ENCODE measurements at regions not wholly inside any gene's neighbourhood (a gene's known extent, or its start where the extent isn't known, plus 50 kb on each side); places are given as distances from the start of the nearest gene placed in this dataset.
A peak's percentile ranks its signal among the peaks of the same experiment; 100 is the strongest.

DNA sequence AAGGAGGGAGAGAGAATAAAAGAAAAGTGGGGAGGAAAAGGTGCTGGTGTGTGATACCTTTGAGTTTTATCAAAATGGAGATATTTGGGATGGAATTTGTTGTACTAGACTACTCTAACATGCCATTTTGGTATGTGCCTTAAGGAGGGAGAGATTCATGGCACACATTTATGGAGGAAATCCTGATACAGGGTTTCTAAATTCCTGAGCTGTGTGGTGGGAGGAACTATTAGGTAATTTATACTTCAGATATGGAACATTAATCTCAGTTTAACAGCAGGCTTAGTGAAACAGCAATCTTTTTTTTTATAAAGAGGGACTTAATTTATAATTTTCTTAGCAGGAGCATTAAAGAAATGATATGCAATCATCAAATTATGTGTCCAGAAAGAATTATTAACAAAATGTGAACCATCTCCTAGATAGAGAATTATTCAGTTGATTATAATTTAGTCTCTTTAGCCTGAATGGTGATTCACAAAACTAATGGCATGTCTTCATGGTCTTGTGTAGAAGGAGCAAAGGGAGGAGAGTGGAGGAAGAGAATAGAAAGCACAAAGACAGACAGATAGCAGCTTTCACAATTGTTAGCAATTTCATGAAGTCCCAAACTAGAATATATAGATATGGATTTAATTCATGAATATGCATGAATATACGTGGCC, 301.6 kb downstream of the HLX start:
- no peak for DNase-seq (ENCODE audit: low read depth in 2 of 3, low spot score in 2 of 3)

DNA sequence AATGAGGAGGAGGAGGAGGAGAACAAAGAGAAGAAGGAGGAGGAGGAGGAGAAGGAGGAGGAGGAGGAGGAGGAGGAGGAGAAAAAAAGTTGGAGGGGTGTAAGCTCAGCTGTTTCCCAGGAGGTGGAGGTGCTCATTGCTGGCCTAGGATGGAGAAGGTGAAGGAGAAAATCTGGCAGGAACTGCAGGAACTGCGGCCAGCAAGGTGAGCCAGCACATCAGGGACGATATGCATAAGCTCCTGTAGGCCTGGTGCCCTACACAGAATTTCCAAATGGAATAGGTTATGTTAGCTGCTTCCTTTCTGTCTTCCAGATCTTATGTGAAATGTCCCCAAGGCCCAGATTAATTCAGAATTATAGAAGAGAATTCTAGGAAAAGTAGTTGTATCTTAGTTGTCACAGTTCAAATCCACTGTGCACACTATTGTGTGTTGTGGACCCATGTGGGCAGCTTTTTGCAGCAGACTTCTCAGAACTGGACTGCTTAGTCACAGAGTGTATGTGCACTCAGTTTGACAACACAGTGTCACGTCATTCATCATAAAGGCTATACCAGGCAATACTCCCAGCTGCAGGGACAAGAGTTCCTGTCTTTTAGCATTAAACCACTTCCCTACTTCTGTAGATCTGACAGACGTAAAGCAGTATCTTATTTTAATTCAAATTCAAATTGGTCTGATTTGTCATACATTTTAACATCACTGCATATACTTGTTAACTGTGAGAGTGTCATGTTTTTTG, 303.7 kb downstream of the HLX start:
- DNase-seq (ENCODE audit: low read depth in 2 of 3, low spot score in 2 of 3) = peak in 2 of 3 donors; percentile 36 to 42

DNA sequence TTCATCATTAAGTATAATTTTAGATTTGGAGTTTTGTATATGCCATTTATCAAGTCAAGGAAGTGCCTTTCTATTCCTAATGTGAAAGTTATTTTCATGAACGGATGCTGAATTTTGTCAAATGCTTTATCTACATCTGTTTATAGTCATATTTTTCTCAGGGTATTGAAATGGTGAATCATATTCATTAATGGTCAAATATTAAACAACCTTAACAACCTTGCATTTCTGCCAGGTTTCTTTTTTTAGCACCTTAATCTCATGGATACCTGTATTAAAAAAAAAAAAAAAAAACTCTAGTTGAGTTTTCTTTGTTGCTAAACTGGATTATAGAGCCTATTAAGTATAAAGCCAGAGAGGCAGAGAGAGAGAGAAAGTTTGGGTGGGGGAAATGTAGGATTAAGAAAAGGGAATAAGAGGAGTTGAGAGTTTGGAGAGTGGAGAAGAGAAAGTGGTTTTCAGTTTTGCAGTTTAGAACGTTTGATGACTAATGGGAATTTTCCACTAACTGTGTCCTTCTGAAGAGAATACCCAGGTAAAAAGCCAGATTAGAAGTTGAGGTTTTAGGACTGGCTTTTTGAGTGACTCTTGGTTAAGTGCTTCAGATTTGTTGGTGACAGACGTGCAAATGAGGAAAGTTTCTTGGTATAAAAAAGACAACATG, 305.0 kb downstream of the HLX start:
- DNase-seq (ENCODE audit: low read depth in 2 of 3, low spot score in 2 of 3) = no peak

DNA sequence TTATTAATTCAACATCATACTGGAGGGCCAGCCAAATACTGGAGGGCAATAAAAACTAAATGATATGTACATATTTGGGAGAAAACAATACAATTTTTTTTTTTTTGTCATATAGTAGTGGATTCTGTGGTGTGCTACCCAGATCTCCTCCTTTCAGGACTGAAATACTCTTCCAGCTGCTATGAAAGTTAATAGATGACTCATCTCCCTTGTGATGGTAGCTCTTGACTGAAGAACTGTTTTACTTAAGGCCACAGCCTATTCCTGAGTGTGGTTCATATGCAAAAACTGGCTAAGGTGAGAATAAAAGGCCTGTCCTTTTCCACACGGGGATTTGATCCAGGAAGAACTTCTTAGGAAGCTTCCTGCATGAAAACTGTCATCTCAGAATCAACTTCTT, 307.9 kb downstream of the HLX start:
- DNase-seq (ENCODE audit: low read depth in 2 of 3, low spot score in 2 of 3) = no peak

DNA sequence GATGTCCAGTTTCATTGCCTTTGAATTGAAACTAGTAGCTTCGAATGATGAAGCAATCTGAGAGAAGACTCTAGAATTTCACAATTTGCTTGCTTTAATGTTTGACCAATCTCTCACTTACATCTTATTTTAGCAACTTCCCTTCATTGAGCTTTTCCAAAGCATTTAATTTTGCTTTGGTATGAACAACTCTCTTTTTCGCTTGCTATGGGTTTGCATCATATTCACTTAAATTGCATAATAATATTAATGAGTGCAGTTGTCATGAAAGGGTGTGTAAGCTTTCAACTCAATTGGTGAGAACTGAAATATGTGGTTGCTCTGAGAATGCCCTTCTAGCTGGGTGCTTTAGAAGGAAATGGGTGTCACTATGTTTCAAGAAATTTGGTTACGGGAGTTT, 309.2 kb downstream of the HLX start:
- no peak for DNase-seq (ENCODE audit: low read depth in 2 of 3, low spot score in 2 of 3)

DNA sequence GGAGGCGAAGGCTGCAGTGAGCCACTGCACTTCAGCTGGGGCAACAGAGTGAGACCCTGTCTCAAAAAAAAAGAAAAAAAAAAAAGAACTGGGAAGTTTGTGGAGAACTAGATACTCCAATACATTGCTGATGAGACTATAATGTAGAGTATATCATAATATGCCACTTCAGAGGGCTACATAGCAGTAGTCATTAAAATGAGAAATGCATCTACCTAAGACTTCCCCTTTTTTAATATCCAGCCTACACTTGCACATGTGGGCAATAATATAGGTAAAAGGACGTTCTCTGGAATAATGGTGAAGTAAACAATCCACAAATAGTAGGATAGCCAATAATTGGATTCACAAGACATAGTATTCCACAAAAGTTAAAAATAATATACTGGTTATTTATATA, 311.0 kb downstream of the HLX start:
- no peak for DNase-seq (ENCODE audit: low read depth in 2 of 3, low spot score in 2 of 3)

DNA sequence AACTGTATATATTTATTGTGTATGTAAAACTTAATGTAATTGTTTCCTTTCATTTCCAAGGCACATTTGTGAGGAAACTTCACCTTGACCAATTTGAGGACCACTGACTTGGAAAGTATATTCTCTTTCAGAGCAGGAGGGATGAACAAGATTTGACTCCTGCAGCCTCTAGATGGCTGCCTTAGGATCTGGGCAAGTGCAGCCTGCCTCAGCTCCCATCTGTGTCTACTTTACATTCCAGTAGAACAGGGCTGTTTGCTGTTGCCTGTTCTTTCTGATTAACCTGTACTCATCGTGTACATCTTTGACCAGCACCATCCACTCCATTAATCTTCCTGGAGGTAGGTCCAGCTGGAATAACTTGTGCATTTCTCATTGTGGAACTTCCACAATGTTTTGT, 312.8 kb downstream of the HLX start:
- DNase-seq (ENCODE audit: low read depth in 2 of 3, low spot score in 2 of 3) = no peak

DNA sequence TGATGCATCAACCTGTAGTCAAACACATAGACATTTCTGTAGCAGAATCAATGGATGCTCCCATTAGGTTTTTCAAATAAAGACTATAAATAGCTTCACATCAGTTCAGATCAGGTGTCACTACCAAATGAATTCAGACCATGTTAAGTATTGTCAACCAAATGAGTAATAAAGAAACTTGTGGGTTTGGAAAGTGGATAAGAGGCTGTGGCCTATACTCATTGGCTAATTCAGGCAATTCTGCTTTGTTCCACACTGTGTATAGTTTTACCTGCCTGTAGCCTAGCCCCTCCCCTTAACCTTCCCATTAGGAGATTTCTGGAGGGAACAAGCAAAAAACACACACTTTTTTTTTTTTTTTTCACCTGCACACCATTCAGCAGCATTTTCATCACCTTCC, 321.2 kb downstream of the HLX start:
- no peak for DNase-seq (ENCODE audit: low read depth in 2 of 3, low spot score in 2 of 3)

DNA sequence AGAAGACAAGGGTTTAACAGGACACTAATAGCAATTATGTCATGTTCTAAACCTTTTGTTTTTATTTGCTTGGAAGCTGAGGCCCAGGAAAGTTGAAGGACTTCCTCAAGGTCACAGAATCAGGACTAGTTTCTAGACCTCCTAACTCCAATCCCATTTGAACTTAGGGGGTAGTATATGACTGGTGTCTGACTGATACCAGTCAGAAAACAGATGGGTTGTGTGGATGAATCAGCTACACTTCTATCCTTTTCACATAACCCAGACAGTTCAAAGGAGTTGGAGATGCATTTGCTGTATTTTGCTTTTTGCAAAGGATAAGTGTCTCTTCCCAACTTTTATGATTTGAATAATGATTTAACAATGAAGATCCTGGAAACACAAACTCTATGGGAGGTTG, 322.5 kb downstream of the HLX start:
- DNase-seq (ENCODE audit: low read depth in 2 of 3, low spot score in 2 of 3) = no peak

DNA sequence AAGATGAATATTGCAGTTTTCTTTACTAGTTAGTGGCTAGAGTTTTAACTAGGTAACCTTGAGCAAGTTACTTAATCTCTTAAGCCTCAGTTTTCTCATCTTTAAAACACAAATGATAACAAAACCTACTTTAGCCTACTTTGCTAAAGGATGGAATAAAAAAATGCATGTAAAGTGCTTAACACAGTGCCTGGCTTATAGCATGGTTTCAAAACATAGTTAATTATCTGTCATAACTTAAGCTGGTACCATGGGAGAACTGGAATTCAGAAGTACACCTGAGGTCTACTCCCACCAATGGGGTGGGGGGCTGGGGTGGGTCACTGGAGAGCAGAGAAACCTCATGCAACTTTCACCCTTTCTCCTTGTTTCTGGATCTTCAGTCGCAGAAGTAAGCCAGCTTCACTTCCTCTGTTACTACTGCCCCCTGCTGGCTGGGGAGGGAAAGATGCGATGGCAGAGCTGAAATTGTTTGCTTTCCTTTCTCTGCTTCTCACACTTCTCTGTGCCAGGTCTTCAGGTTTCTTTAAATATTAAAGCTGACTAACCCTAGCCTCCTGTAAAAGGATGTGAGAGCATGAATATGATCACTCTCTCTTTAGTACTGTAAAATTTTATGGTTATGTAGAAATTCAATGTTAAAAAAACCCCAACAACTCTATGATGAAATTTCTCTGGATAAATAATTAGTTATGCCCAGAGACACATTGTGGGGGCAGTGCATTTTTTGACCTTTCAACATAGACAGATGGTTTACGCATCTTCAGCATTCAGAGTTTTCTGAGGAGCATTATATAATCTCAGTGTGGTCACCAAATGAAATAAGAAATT, 324.2 kb downstream of the HLX start:
- DNase-seq (ENCODE audit: low read depth in 2 of 3, low spot score in 2 of 3) = peak; percentile 9 to 89 (median 74)

DNA sequence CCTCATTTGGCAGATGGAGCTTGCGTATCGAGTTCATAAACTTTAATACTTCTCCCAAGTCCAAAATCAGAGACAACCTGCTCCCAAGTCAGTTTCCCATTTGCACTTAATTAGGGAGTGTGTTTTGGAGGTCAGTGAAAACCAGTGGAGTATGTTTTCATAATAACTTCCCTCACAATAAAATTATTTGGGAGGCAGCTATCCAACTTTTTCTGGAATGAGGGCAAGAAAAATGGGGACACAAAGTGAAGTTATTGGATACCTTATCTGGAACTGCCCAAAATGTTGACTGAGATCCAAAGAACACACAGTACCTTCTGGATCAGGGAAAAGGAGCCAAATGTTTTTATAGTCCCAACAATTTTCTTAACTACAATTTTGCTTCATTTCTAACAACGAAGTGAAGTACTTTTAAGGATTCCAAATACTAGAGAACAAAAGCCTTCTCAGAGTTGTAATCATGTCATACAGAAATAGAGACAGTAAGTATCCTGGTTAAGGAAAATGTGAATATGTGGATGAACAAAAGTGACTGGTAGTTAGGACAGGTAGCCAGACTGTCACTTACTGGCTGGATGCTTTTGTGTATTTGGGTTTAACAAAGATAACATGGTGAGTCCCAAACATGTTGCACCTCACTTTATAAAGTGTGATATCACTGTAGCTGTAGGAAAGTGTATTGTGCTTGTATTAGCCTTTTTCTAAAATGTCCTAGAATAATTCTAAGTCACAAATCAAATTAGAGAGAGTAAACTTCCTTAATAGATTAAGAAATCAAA, 325.0 kb downstream of the HLX start:
- DNase-seq (ENCODE audit: low read depth in 2 of 3, low spot score in 2 of 3) = no peak

DNA sequence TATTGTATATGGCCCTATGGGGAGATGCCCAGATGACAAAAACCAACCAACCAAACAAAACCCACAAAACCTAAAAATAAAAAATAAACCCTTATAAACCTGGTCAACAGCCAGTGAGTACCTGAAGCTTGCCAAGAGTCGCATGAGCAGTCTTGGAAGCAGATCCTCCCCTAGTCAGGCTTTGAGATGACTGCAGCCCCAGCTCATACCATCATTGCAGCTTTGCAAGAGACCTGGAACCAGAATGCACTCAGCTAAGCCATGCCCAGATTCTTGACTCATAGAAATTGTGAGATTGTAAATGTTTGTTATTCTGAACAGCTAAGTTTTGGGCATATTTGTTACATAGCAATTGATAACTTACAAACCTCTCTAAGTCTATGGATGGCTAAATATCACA, 326.8 kb downstream of the HLX start:
- no peak for DNase-seq (ENCODE audit: low read depth in 2 of 3, low spot score in 2 of 3)

DNA sequence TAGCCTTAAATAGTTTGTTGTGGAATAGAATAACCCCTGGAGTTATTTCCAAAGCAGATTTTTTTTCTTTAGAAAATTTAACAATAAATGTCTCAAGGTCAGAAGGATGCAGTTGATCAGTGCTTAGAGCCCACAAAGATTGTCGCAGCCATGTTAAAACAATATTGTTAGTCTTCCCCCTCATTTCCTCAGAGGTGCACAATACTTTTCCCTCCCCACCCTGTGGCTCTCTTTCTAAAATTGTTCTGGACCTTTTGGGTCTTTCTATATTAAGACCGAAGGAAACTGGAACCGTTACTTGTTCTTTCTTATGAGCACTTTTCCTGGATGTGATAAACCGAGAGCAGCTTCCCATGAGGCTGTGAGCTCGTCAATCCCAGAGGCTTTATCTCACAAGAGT, 333.7 kb downstream of the HLX start:
- DNase-seq (ENCODE audit: low read depth in 2 of 3, low spot score in 2 of 3) = no peak

DNA sequence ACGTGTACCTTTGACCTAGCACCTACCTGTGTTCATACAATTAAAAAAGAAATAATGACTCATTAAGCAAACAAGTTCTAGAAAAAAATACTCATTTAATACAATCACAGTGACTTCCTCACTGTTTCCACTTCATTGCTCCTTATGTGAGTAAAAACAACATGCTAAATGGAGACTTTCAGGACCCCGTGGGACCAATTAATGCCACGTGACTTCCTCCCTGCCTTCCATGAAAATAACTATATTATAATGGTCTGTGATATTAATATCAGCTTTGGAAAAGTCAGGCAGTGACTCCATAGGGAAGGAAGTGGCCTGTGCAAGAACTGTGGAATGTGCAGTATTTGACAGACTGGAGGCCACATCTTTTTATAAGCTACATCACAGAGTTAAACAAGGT, 337.8 kb downstream of the HLX start:
- DNase-seq (ENCODE audit: low read depth in 2 of 3, low spot score in 2 of 3) = no peak

DNA sequence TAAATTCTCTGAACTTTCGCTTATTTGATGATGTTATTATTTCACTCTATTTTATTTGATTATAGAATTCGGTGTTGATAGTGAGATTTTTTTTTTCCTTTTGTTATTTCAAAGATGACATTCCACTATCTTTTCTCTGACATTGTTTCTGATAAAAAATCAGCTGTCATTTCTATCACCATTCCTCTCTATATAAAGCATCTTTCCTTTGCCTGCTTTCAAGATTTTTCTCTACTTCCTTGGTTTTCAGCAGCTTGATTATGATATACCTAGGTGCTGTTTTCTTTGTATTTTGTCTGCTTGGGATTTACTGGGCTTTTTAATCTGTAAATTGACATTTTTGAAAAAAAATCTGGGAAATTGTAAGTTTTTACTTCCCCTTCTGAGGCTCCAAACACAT, 344.0 kb downstream of the HLX start:
- no peak for DNase-seq (ENCODE audit: low read depth in 2 of 3, low spot score in 2 of 3)

DNA sequence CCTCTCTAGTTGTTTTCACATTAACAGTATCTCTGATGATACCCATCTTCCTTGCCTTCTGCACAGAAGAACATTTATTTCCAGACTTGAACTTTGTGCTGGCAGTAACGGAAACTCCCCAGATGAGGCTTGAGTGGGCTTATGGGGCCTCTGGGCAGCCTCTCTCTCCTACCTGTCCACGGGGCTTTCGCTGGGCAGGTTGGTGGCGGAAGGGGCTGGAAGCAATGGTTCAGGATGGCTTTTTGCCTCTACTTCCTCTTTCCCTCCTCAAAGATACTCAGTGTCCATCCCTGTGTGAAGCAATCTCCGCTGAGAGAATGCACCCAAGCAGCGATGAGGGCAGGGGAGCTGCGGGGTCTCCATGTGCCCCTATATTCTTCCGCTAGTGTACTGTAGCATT, 348.2 kb downstream of the HLX start:
- DNase-seq (ENCODE audit: low read depth in 2 of 3, low spot score in 2 of 3) = no peak

DNA sequence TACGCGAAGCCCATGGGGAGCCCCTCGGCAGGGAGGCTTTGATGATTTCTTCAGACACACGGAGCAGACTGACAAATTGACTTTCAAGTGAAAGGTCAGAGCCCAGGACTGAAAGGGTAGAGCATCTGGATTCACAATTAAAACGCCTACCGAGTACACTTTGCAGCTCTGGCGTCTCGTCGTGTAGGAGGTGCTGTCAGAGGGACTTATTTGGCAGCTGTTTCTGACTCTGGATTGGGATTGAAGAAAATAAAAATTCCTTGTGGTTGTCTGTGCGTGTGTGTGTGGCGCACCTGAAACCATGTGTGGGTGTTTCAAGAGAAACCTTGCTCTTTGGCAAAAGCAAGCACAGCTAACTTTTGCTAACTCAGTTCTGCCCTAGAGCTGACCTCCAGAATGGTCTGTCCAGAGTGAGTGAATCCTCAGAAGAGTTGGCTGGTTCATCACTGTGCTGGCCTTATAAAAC, 348.7 kb downstream of the HLX start:
- DNase-seq (ENCODE audit: low read depth in 2 of 3, low spot score in 2 of 3) = no peak

DNA sequence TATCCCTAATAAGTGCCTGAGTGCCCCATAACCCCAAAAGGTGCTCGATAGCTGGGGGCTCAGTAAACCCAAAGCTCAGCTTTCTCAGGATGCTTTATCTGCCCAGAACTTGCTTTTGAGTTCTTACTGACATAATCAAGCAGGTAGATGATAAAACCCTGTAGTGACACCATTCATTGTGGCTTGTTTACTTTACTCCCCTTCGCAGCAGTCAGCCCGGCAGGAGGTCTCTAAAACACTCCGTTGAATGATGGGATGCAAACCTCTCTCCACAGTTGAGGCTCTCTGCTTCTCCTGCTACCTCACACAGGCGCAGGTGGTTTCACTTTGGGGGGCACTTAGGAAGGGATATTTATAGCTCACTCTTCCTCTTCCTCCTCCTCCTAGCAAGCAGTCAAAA, 349.4 kb downstream of the HLX start:
- no peak for DNase-seq (ENCODE audit: low read depth in 2 of 3, low spot score in 2 of 3)

DNA sequence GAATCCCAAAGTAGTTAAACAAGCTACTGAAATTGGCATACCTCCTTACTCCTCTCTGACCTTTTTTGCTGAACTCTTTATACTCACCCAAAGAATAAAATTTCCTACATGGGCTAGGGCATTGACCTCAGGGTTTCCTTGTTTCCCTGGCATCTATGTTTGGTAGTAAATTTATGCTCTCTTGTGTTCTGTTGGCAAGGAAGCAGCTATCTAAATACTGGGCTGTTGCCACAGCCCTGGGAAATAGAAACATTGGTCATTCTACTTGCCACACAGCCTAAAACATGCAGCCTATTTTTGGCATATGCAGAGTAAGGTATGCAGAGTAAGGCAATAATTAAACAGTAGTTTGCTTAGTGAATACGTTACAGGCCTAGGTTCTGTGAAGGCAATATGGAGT, 351.4 kb downstream of the HLX start:
- DNase-seq (ENCODE audit: low read depth in 2 of 3, low spot score in 2 of 3) = no peak

DNA sequence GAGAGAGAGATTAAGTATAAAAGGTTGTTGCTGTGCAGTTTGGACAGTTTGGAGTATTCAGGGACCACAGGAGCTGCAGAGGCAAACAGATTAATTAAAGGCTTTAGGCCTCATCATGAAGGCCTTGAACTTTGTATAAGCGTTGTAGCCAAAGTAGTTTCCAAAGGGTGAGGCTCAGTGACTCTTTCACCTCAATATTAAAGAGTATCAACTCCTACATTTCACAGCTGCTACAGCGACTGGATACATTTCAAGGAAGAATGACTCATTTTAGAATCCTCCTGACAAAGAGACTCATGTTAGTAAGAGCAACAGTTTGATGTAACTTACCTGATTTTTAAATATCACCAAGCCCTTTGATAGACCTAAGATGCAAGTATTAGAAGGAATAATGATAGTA, 355.5 kb downstream of the HLX start:
- no peak for DNase-seq (ENCODE audit: low read depth in 2 of 3, low spot score in 2 of 3)
